Prostate gland (tissue), 2 donors: ENCODE measurements at regions not wholly inside any gene's neighbourhood (a gene's known extent, or its start where the extent isn't known, plus 50 kb on each side); places are given as distances from the start of the nearest gene placed in this dataset.

Experiments
- CTCF ChIP-seq, 4 experiments: fragments of 200-600 bp in 2 of 4; fragments of 450-650 bp in 2 of 4; sonication (generic) in 2 of 4; IDR thresholded peaks; 1 replicate in 3 of 4; 2 replicates in 1 of 4; pipeline ENCODE4 v1.5.1; 2016 to 2019; ENCODE audit warnings: antibody characterized with exemption in 4 of 4, mild to moderate bottlenecking in 2 of 4, moderate library complexity in 2 of 4
- POLR2AphosphoS5 ChIP-seq: sonication (generic); formaldehyde crosslinking; IDR thresholded peaks from one replicate; pipeline ENCODE4 v1.6.1; 2017; ENCODE audit warnings: antibody characterized with exemption

- TF ChIP-seq CTCF (IDR thresholded peaks at IDR 0.05), result no peak
- no peak for TF ChIP-seq POLR2AphosphoS5
Observed at GRCh38 chr13:105251293-105251692, 1284.2 kb downstream of the EFNB2 start.
